HCT116 (cell line): ENCODE measurements at regions not wholly inside any gene's neighbourhood (a gene's known extent, or its start where the extent isn't known, plus 50 kb on each side); places are given as distances from the start of the nearest gene placed in this dataset.

Experiments
- ATAC-seq: fragments of 200-7000 bp; cut with Tn5 transposase; 2 replicates; pipeline ENCODE4 v1.9.1; 2020; ENCODE audit warnings: mild to moderate bottlenecking, moderate library complexity
- BruUV-seq: library from RNA; stranded (reverse); fragments of 400-500 nt; replicated peaks from 2 replicates; lab custom pipeline; 2021; lab: Mats Ljungman, UMichigan
- CTCF ChIA-PET: fragments of 300-600 bp; sonication (Branson Sonifier 250); formaldehyde crosslinking; loops from one replicate; lab custom pipeline; 2021; ENCODE audit warnings: antibody characterized with exemption; lab: Charles Lee
- POLR2A ChIA-PET: fragments of 300-600, 350-600 bp; sonication (Branson Sonifier 250); formaldehyde crosslinking; loops from one replicate; lab custom pipeline; 2021; ENCODE audit warnings: antibody characterized with exemption; lab: Charles Lee
- RAD21 ChIA-PET, 2 experiments: fragments of 300-600 bp; sonication (Branson Sonifier 250); formaldehyde crosslinking; loops; one replicate each; lab custom pipeline; 2023; ENCODE audit warnings: low total read pairs in 2 of 2; ENCODE audit not compliant: uncharacterized antibody in 2 of 2, unreplicated experiment in 2 of 2, low non-redundant PET in 1 of 2; lab: Charles Lee
- DNase-seq: peaks from one replicate; pipeline ENCODE4 v3.0.0-alpha.2; 2010; ENCODE audit warnings: low read depth, low spot score
- H2AFZ ChIP-seq: fragments of 200-600 bp; shearing (Covaris generic), sonication (generic); 2 replicates; pipeline ENCODE4 v1.6.1; 2017; ENCODE audit warnings: low read depth, mixed run types, mixed read lengths, antibody characterized with exemption, low read length; ENCODE audit not compliant: poor library complexity, severe bottlenecking
- H3K27ac ChIP-seq: 2 replicates; pipeline ENCODE4 v1.5.1; 2012; ENCODE audit warnings: low read depth, low read length
- H3K27me3 ChIP-seq: fragments of 200-600 bp; sonication (generic); 2 replicates; pipeline ENCODE4 v1.6.1; 2016; ENCODE audit warnings: mixed run types, low read length, mixed read lengths; ENCODE audit not compliant: insufficient read depth
- H3K36me3 ChIP-seq, 2 experiments: fragments of 200-500 bp in 1 of 2; fragments of 200-600 bp in 1 of 2; sonication (Bioruptor generic) in 1 of 2; sonication (generic) in 1 of 2; 2 replicates each; pipeline versions ENCODE4 v1.5.1 to v1.6.1; 2014 to 2016; ENCODE audit warnings: low read length in 2 of 2, inconsistent platforms in 1 of 2, mixed read lengths in 1 of 2, mixed run types in 1 of 2; ENCODE audit not compliant: insufficient read depth in 2 of 2, control insufficient read depth in 1 of 2
- H3K4me1 ChIP-seq, 2 experiments: fragments of 200-600 bp in 1 of 2; sonication (generic) in 1 of 2; 2 replicates each; pipeline versions ENCODE4 v1.5.1 to v1.6.1; 2012 to 2017; ENCODE audit warnings: low read length in 2 of 2, inconsistent platforms in 1 of 2, mild to moderate bottlenecking in 1 of 2, mixed read lengths in 1 of 2, mixed run types in 1 of 2, moderate library complexity in 1 of 2; ENCODE audit not compliant: insufficient read depth in 2 of 2, control insufficient read depth in 1 of 2
- H3K4me2 ChIP-seq: fragments of 200-600 bp; sonication (generic); 2 replicates; pipeline ENCODE4 v1.6.1; 2017; ENCODE audit warnings: mixed run types, low read length, mixed read lengths
- H3K4me3 ChIP-seq, 2 experiments: fragments of 200-600 bp in 1 of 2; sonication (generic) in 1 of 2; replicated peaks in 1 of 2; 2 replicates each; pipeline ENCODE4 v1.5.1; 2011 to 2016; ENCODE audit warnings: low read length in 2 of 2, control low read depth in 1 of 2, low read depth in 1 of 2, mild to moderate bottlenecking in 1 of 2, mixed read lengths in 1 of 2, mixed run types in 1 of 2
- H3K79me2 ChIP-seq: fragments of 200-600 bp; sonication (generic); 2 replicates; pipeline ENCODE4 v1.6.1; 2017; ENCODE audit warnings: mild to moderate bottlenecking, mixed run types, low read length, moderate library complexity, mixed read lengths; ENCODE audit not compliant: insufficient read depth
- H3K9ac ChIP-seq: fragments of 200-600 bp; sonication (generic); 2 replicates; pipeline ENCODE4 v1.6.1; 2016; ENCODE audit warnings: low read length, mixed read lengths
- H3K9me2 ChIP-seq: fragments of 200-600 bp; sonication (generic), shearing (Covaris generic); 2 replicates; pipeline ENCODE4 v1.6.1; 2017; ENCODE audit warnings: mixed run types, mild to moderate bottlenecking, moderate library complexity; ENCODE audit not compliant: insufficient read depth
- H3K9me3 ChIP-seq, 2 experiments: fragments of 200-500 bp in 1 of 2; fragments of 200-600 bp in 1 of 2; sonication (Bioruptor generic) in 1 of 2; sonication (generic) in 1 of 2; 2 replicates each; pipeline ENCODE4 v1.6.1; 2014 to 2017; ENCODE audit warnings: low read length in 2 of 2, mixed read lengths in 2 of 2, inconsistent platforms in 1 of 2, low read depth in 1 of 2, mild to moderate bottlenecking in 1 of 2, mixed run types in 1 of 2, moderate library complexity in 1 of 2; ENCODE audit not compliant: control insufficient read depth in 1 of 2, insufficient read depth in 1 of 2
- H4K20me1 ChIP-seq: fragments of 200-600 bp; sonication (generic), shearing (Covaris generic); 2 replicates; pipeline ENCODE4 v1.6.1; 2017; ENCODE audit warnings: mixed run types, mild to moderate bottlenecking, moderate library complexity; ENCODE audit not compliant: insufficient read depth
- CBX3 ChIP-seq: IDR thresholded peaks from 2 replicates; pipeline ENCODE4 v1.6.1; 2012; ENCODE audit warnings: low read depth
- CEBPB ChIP-seq: IDR thresholded peaks from 2 replicates; pipeline ENCODE4 v1.6.1; 2012; ENCODE audit warnings: low read depth
- EGR1 ChIP-seq: IDR thresholded peaks from 2 replicates; pipeline ENCODE4 v1.6.1; 2012; ENCODE audit warnings: low read depth
- ELF1 ChIP-seq: IDR thresholded peaks from 2 replicates; pipeline ENCODE4 v1.6.1; 2012; ENCODE audit warnings: low read depth, borderline replicate concordance
- EZH2 ChIP-seq: fragments of 200-600 bp; sonication (generic); IDR thresholded peaks from 2 replicates; pipeline ENCODE4 v1.6.1; 2017; ENCODE audit warnings: antibody characterized with exemption, mixed run types
- EZH2phosphoT487 ChIP-seq: fragments of 200-600 bp; IDR thresholded peaks from 2 replicates; pipeline ENCODE4 v1.6.1; 2018; ENCODE audit warnings: antibody characterized with exemption, borderline replicate concordance
- JUND ChIP-seq: IDR thresholded peaks from 2 replicates; pipeline ENCODE4 v1.6.1; 2012
- POLR2A ChIP-seq: IDR thresholded peaks from 2 replicates; pipeline ENCODE4 v1.7.0; 2011; ENCODE audit warnings: borderline replicate concordance; ENCODE audit not compliant: insufficient read depth, insufficient read length; ENCODE audit errors: extremely low read depth
- SP1 ChIP-seq: IDR thresholded peaks from 2 replicates; pipeline ENCODE4 v1.6.1; 2012; ENCODE audit warnings: low read depth
- SRF ChIP-seq: IDR thresholded peaks from 2 replicates; pipeline ENCODE4 v1.6.1; 2012; ENCODE audit warnings: low read depth
- TCF7L2 ChIP-seq: IDR thresholded peaks from 2 replicates; pipeline ENCODE4 v1.7.0; 2011; ENCODE audit warnings: borderline replicate concordance, inconsistent platforms; ENCODE audit not compliant: insufficient read depth, insufficient read length; ENCODE audit errors: extremely low read depth
- YY1 ChIP-seq: IDR thresholded peaks from 2 replicates; pipeline ENCODE4 v1.6.1; 2011; ENCODE audit warnings: low read length, low read depth, moderate library complexity, mild to moderate bottlenecking; ENCODE audit not compliant: insufficient replicate concordance; ENCODE audit errors: extremely low read depth
- ZFX ChIP-seq: fragments of 450-650 bp; IDR thresholded peaks from 2 replicates; pipeline ENCODE4 v1.6.1; 2017
- ZNF274 ChIP-seq: fragments of 200-500 bp; sonication (Bioruptor generic); IDR thresholded peaks from 2 replicates; pipeline ENCODE4 v1.6.1; 2014; ENCODE audit warnings: mild to moderate bottlenecking, low read depth, low read length, inconsistent platforms
- intact Hi-C: fragments of 100-400 bp; cut with micrococcal nuclease; formaldehyde crosslinking; loops from 2 replicates; pipeline ENCODE4 v1.10.0; 2022
- TF ChIP-seq, protein P1 (sequence below): IDR thresholded peaks from 2 replicates; pipeline ENCODE4 v1.6.1; 2012
- TF ChIP-seq, protein P2 (sequence below): IDR thresholded peaks from 2 replicates; pipeline ENCODE4 v1.6.1; 2012; ENCODE audit warnings: low read depth
- TF ChIP-seq, protein P3 (sequence below), 3 experiments: fragments of 200-600 bp in 1 of 3; sonication (generic) in 1 of 3; IDR thresholded peaks in 2 of 3; conservative IDR thresholded peaks in 1 of 3; 2 replicates each; pipeline ENCODE4 v1.5.1; 2012 to 2017; ENCODE audit warnings: low read depth in 2 of 3, low read length in 2 of 3, antibody characterized with exemption in 1 of 3, borderline replicate concordance in 1 of 3, control low read depth in 1 of 3, mild to moderate bottlenecking in 1 of 3, mixed read lengths in 1 of 3, mixed run types in 1 of 3, moderate library complexity in 1 of 3; ENCODE audit not compliant: insufficient read depth in 1 of 3

GRCh38 chr21:16345757-16346156 is 616.0 kb downstream of the USP25 start:
- H3K79me2 ChIP-seq = no peaks in the 10 kb centered on the region
- no peak overlapping the region for H3K27ac ChIP-seq
- no peak overlapping the region for H3K4me3 ChIP-seq
- H2AFZ ChIP-seq = no peak overlapping the region
- ATAC-seq (no peak), DNase-seq (no peak)
- H3K9me3 ChIP-seq = peaks cover 14 to 15% of the 10 kb centered on the region in 2 experiments; a peak in 3 of 4 replicates
- H3K27me3 ChIP-seq = no peaks in the 10 kb centered on the region
- no peaks in the 10 kb centered on the region for H3K36me3 ChIP-seq
- CTCF ChIA-PET = no interaction called here
- no TSS peak for BruUV-seq
- intact Hi-C loops = no loop called here
- no peak for TF ChIP-seq POLR2A
- TF ChIP-seq, protein P1, sequence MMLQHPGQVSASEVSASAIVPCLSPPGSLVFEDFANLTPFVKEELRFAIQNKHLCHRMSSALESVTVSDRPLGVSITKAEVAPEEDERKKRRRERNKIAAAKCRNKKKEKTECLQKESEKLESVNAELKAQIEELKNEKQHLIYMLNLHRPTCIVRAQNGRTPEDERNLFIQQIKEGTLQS = no peak
- TF ChIP-seq, all 23 proteins: peak for 0
- no peaks in the 10 kb centered on the region for H4K20me1 ChIP-seq
- ChIA-PET RAD21 (no interaction called here), POLR2A (no interaction called here)
- no peaks in the 10 kb centered on the region for H3K4me1 ChIP-seq
- no peaks in the 10 kb centered on the region for H3K9me2 ChIP-seq
- H3K4me2 ChIP-seq = no peak overlapping the region
- no peak overlapping the region for H3K9ac ChIP-seq

- no peak overlapping the region for H2AFZ ChIP-seq
- TF ChIP-seq ZNF274 (no peak), EZH2phosphoT487 (no peak), EGR1 (no peak), SP1 (no peak), ZFX (no peak), TCF7L2 (no peak), JUND (no peak), CEBPB (no peak), SRF (no peak), ELF1 (no peak), YY1 (no peak), CBX3 (no peak), EZH2 (no peak)
- TF ChIP-seq, protein P2, sequence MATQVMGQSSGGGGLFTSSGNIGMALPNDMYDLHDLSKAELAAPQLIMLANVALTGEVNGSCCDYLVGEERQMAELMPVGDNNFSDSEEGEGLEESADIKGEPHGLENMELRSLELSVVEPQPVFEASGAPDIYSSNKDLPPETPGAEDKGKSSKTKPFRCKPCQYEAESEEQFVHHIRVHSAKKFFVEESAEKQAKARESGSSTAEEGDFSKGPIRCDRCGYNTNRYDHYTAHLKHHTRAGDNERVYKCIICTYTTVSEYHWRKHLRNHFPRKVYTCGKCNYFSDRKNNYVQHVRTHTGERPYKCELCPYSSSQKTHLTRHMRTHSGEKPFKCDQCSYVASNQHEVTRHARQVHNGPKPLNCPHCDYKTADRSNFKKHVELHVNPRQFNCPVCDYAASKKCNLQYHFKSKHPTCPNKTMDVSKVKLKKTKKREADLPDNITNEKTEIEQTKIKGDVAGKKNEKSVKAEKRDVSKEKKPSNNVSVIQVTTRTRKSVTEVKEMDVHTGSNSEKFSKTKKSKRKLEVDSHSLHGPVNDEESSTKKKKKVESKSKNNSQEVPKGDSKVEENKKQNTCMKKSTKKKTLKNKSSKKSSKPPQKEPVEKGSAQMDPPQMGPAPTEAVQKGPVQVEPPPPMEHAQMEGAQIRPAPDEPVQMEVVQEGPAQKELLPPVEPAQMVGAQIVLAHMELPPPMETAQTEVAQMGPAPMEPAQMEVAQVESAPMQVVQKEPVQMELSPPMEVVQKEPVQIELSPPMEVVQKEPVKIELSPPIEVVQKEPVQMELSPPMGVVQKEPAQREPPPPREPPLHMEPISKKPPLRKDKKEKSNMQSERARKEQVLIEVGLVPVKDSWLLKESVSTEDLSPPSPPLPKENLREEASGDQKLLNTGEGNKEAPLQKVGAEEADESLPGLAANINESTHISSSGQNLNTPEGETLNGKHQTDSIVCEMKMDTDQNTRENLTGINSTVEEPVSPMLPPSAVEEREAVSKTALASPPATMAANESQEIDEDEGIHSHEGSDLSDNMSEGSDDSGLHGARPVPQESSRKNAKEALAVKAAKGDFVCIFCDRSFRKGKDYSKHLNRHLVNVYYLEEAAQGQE = no peak
- TF ChIP-seq, protein P3, sequence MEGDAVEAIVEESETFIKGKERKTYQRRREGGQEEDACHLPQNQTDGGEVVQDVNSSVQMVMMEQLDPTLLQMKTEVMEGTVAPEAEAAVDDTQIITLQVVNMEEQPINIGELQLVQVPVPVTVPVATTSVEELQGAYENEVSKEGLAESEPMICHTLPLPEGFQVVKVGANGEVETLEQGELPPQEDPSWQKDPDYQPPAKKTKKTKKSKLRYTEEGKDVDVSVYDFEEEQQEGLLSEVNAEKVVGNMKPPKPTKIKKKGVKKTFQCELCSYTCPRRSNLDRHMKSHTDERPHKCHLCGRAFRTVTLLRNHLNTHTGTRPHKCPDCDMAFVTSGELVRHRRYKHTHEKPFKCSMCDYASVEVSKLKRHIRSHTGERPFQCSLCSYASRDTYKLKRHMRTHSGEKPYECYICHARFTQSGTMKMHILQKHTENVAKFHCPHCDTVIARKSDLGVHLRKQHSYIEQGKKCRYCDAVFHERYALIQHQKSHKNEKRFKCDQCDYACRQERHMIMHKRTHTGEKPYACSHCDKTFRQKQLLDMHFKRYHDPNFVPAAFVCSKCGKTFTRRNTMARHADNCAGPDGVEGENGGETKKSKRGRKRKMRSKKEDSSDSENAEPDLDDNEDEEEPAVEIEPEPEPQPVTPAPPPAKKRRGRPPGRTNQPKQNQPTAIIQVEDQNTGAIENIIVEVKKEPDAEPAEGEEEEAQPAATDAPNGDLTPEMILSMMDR (IDR thresholded peaks at IDR 0.05 in 2 of 3, conservative IDR thresholded peaks at IDR 0.05 in 1 of 3; ENCODE audit: borderline replicate concordance in 1 of 3, insufficient read depth in 1 of 3, low read depth in 2 of 3, low read length in 2 of 3) = no peak
- TF ChIP-seq, protein P1 = no peak
- no peak overlapping the region for H3K4me3 ChIP-seq
- H3K36me3 ChIP-seq = no peaks in the 10 kb centered on the region
- no peak overlapping the region for H3K4me2 ChIP-seq
- ChIA-PET RAD21 (no interaction called here), POLR2A (no interaction called here), CTCF (no interaction called here)
- no peaks in the 10 kb centered on the region for H3K79me2 ChIP-seq
- no peaks in the 10 kb centered on the region for H3K27me3 ChIP-seq
- BruUV-seq = no TSS peak
- ATAC-seq = no peak
- DNase-seq = no peak
- H3K9me2 ChIP-seq = no peaks in the 10 kb centered on the region
- H4K20me1 ChIP-seq = no peaks in the 10 kb centered on the region
- H3K9ac ChIP-seq = no peak overlapping the region
- no peaks in the 10 kb centered on the region for H3K4me1 ChIP-seq
- no peak overlapping the region for H3K27ac ChIP-seq
- intact Hi-C loops = no loop called here
- H3K9me3 ChIP-seq = peaks cover 14 to 16% of the 10 kb centered on the region in 2 experiments; a peak in 3 of 4 replicates
Measured at GRCh38 chr21:16347223-16347622, 617.4 kb downstream of the USP25 start.
